ENCODE measurements at regions not wholly inside any gene's neighbourhood (a gene's known extent, or its start where the extent isn't known, plus 50 kb on each side); places are given as distances from the start of the nearest gene placed in this dataset.

DNA sequence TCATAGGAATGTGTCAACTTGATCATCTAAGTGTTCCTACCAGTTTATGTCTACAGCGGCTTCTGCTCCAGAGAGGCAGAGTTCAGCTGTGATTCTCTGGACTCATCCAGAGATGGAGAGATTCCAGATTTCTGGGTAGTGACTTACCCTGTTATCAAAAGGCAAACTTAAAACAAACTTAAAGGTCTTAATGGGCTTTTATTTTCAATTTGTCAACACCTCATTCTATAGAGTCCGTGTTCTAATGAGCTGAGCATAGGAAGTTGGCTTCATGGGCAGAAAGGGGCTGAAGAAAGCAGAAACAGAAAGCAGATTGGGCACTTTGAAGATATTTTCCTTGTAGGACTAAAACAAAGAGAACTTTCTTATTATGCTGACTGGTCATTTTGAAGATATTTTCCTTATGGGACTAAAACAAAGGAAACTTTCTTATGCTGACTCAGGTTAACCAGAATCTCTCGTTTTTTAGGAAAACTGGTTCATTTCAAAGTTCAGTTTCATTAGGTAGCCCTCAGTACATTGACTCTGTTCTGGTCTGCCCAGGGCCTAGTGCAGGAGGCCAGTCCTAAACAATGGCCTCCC is 185.1 kb downstream of the CDH26 start:
- no peaks in the 10 kb centered on the region for H3K9me3 Mint-ChIP-seq
- no peaks in the 10 kb centered on the region for H3K36me3 Mint-ChIP-seq
- no peak for DNase-seq (ENCODE audit: low spot score)
- TF ChIP-seq EZH2phosphoT487 (IDR thresholded peaks at IDR 0.05), result no peak
- TF ChIP-seq EZH2 (IDR thresholded peaks at IDR 0.05), result no peak
- TF ChIP-seq, protein P1, sequence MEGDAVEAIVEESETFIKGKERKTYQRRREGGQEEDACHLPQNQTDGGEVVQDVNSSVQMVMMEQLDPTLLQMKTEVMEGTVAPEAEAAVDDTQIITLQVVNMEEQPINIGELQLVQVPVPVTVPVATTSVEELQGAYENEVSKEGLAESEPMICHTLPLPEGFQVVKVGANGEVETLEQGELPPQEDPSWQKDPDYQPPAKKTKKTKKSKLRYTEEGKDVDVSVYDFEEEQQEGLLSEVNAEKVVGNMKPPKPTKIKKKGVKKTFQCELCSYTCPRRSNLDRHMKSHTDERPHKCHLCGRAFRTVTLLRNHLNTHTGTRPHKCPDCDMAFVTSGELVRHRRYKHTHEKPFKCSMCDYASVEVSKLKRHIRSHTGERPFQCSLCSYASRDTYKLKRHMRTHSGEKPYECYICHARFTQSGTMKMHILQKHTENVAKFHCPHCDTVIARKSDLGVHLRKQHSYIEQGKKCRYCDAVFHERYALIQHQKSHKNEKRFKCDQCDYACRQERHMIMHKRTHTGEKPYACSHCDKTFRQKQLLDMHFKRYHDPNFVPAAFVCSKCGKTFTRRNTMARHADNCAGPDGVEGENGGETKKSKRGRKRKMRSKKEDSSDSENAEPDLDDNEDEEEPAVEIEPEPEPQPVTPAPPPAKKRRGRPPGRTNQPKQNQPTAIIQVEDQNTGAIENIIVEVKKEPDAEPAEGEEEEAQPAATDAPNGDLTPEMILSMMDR (IDR thresholded peaks at IDR 0.05), result no peak
- peaks cover 35% of the 10 kb centered on the region for H3K4me1 Mint-ChIP-seq
- no peaks in the 10 kb centered on the region for H3K79me2 ChIP-seq (ENCODE audit: low read depth)
- H3K27me3 Mint-ChIP-seq (ENCODE audit: insufficient read depth, low read depth), result peaks cover 7% of the 10 kb centered on the region
- H3K4me3 ChIP-seq, result no peak overlapping the region
- no peaks in the 10 kb centered on the region for H3K27me3 ChIP-seq
- H2AFZ ChIP-seq (replicated peaks), result no peak overlapping the region
- no peaks in the 10 kb centered on the region for H3K4me1 ChIP-seq
- H3K27ac ChIP-seq, result no peak overlapping the region
- H3K4me2 ChIP-seq, result no peak overlapping the region
- H3K9me3 ChIP-seq (ENCODE audit: low read depth), result no peaks in the 10 kb centered on the region
- H3F3A ChIP-seq (ENCODE audit: low read depth), result no peaks in the 10 kb centered on the region
- H3K4me3 Mint-ChIP-seq, result no peak overlapping the region
- no peaks in the 10 kb centered on the region for H4K20me1 ChIP-seq (ENCODE audit: low read depth)
- H3K27ac Mint-ChIP-seq, result no peak overlapping the region
- H3K36me3 ChIP-seq, result no peaks in the 10 kb centered on the region
- H3K9ac ChIP-seq, result no peak overlapping the region

DNA sequence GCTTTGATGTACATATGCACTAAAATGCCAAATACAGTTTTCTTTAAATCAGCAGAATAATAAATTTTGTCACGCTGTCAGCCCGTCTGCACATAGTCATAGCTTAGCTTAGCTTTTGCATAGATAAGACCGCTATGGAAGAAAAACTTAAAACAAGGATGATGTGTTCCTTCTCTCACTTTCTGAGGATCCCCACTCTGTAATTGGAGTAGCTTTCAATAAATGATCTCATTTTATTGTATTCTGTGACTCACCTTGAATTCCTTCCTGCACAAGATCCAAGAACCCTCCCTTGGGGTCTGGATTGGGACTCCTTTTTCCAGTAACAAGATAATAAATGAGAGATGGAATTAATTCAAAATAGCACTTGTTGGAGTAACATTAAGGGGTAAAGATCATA is 186.2 kb downstream of the CDH26 start:
- Histone ChIP-seq H3K27me3 (no peaks in the 10 kb centered on the region), H4K20me1 (ENCODE audit: low read depth) (no peaks in the 10 kb centered on the region), H2AFZ (replicated peaks) (no peak overlapping the region), H3K36me3 (no peaks in the 10 kb centered on the region), H3K79me2 (ENCODE audit: low read depth) (no peaks in the 10 kb centered on the region), H3F3A (ENCODE audit: low read depth) (no peaks in the 10 kb centered on the region), H3K4me2 (no peak overlapping the region), H3K9me3 (ENCODE audit: low read depth) (no peaks in the 10 kb centered on the region), H3K4me1 (no peaks in the 10 kb centered on the region), H3K4me3 (no peak overlapping the region), H3K27ac (no peak overlapping the region), H3K9ac (no peak overlapping the region)
- Mint-ChIP-seq H3K36me3 (no peaks in the 10 kb centered on the region), H3K27me3 (ENCODE audit: insufficient read depth, low read depth) (peaks cover 7% of the 10 kb centered on the region), H3K9me3 (no peaks in the 10 kb centered on the region), H3K4me1 (peaks cover 24% of the 10 kb centered on the region), H3K27ac (no peak overlapping the region), H3K4me3 (no peak overlapping the region)
- no peak for TF ChIP-seq EZH2phosphoT487 (IDR thresholded peaks at IDR 0.05)
- no peak for DNase-seq (ENCODE audit: low spot score)

DNA sequence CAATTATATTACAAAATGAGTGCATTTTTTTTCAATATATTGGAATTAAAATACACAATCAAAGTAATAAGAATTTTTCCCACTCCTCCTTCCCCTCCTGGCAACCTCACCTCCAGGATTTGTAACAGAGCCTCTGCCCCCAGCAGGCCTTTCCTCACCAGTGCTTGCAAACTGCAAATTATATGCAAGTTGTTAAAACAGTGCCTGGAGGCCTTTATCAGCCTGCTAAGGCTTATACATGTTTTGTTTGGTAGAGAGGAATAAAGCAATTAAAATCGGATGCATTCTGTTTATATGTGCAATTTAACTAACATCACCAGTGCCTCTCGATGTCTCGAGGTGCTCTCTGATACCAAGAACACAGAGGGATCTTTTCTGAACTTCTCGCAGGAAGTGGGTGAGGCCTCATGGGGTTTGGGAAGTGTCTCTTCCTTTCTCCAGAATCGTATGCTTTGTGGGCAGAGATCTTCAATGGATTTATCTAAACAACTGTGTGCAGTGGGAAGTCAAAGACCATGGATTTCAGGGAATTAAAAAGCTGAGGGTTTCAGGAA is 186.8 kb downstream of the CDH26 start:
- H3K4me3 Mint-ChIP-seq, result no peak overlapping the region
- H3K9me3 ChIP-seq (ENCODE audit: low read depth), result no peaks in the 10 kb centered on the region

DNA sequence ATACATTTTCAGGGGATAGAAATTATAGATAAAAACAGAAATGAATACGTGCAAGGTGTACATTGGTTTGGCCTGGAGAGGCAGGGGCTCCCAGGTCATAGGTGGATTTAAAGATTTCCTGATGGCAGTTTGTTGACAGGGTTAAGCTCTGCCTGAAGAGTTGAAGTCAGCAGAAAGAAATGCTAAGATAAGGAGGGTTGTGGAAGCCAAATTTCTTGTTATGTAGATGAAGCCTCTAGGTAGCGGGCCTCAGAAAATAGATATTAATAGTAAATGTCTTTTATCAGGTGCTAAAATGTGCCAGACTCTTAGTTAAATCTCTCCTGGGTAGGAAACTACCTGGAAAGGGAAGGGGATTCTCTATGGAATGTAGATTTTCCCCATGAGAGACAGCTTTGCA is 188.8 kb downstream of the CDH26 start:
- Histone ChIP-seq H3K4me2 (no peak overlapping the region), H3K27me3 (peaks cover 4% of the 10 kb centered on the region), H3K79me2 (ENCODE audit: low read depth) (no peaks in the 10 kb centered on the region), H3K27ac (no peak overlapping the region), H3K9me3 (ENCODE audit: low read depth) (no peaks in the 10 kb centered on the region), H2AFZ (replicated peaks) (no peak overlapping the region), H3K36me3 (no peaks in the 10 kb centered on the region), H3K4me3 (no peak overlapping the region), H3K9ac (no peak overlapping the region), H3F3A (ENCODE audit: low read depth) (no peaks in the 10 kb centered on the region), H3K4me1 (no peaks in the 10 kb centered on the region), H4K20me1 (ENCODE audit: low read depth) (no peaks in the 10 kb centered on the region)
- Mint-ChIP-seq H3K9me3 (no peaks in the 10 kb centered on the region), H3K4me3 (no peak overlapping the region), H3K27ac (no peak overlapping the region), H3K27me3 (ENCODE audit: insufficient read depth, low read depth) (peaks cover 7% of the 10 kb centered on the region), H3K36me3 (no peaks in the 10 kb centered on the region), H3K4me1 (peaks cover 17% of the 10 kb centered on the region)
- DNase-seq (ENCODE audit: low spot score), result no peak
- no peak for TF ChIP-seq EZH2phosphoT487 (IDR thresholded peaks at IDR 0.05)
- no peak for TF ChIP-seq EZH2 (IDR thresholded peaks at IDR 0.05)
- TF ChIP-seq, protein P1 (IDR thresholded peaks at IDR 0.05), result no peak

More for the DNA sequence above, 186.8 kb downstream of the CDH26 start:
- H3K27me3 ChIP-seq, result no peaks in the 10 kb centered on the region
- Mint-ChIP-seq H3K27ac (no peak overlapping the region), H3K9me3 (no peaks in the 10 kb centered on the region), H3K4me1 (peaks cover 20% of the 10 kb centered on the region), H3K27me3 (ENCODE audit: insufficient read depth, low read depth) (peaks cover 7% of the 10 kb centered on the region), H3K36me3 (no peaks in the 10 kb centered on the region)
- TF ChIP-seq EZH2 (IDR thresholded peaks at IDR 0.05) (no peak), EZH2phosphoT487 (IDR thresholded peaks at IDR 0.05) (no peak)
- TF ChIP-seq, protein P1 (IDR thresholded peaks at IDR 0.05), result no peak
- H4K20me1 ChIP-seq (ENCODE audit: low read depth), result no peaks in the 10 kb centered on the region
- H3K4me2 ChIP-seq, result no peak overlapping the region
- H3K4me3 ChIP-seq, result no peak overlapping the region
- H3K79me2 ChIP-seq (ENCODE audit: low read depth), result no peaks in the 10 kb centered on the region
- DNase-seq (ENCODE audit: low spot score), result no peak
- no peaks in the 10 kb centered on the region for H3K36me3 ChIP-seq
- H3K27ac ChIP-seq, result no peak overlapping the region
- H2AFZ ChIP-seq (replicated peaks), result no peak overlapping the region
- H3K9ac ChIP-seq, result no peak overlapping the region
- no peaks in the 10 kb centered on the region for H3F3A ChIP-seq (ENCODE audit: low read depth)
- H3K4me1 ChIP-seq, result no peaks in the 10 kb centered on the region
